ENCODE measurements at regions not wholly inside any gene's neighbourhood (a gene's known extent, or its start where the extent isn't known, plus 50 kb on each side); places are given as distances from the start of the nearest gene placed in this dataset.

DNA sequence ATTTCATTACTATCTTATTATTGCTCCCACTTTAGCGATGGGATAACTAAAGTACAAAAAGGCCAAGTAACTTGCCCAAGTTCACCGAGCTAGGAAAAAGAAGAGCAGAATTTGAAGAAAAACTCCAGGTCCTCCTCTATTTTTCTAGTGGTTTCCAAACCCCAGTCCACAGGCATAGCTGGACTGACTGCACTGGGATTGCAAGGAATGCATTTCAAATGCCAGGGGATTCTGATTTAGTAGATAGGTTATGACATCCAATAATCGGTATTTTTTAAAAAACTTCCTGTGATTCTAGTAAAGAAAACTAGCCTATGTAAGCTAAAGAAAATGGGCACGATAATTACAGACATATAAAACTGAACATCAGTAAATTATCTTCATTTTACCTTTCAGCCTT is 62.7 kb upstream of the GALNT5 start:
- WGBS, 3 donors, result 63 to 70% (median 69%) methylated on average over 4 of the region's 4 CpGs
- no peak for DNase-seq
- Histone ChIP-seq H3K9me3 (no peaks in the 10 kb centered on the region), H3K4me1 (peaks cover 3% of the 10 kb centered on the region), H3K4me3 (no peak overlapping the region), H3K27me3 (ENCODE audit: insufficient read depth in 3 of 3, low read length in 2 of 3) (no peaks in the 10 kb centered on the region), H3K27ac (no peak overlapping the region), H3K36me3 (ENCODE audit: insufficient read depth in 1 of 2, low read depth in 1 of 2) (no peaks in the 10 kb centered on the region)
- intact Hi-C loops (cut with DNase I), result loop anchor here (5.0 kb wide), 2 partner anchors 1818 to 1828 kb away; no protein-coding TSS in a partner anchor
- no peak for TF ChIP-seq CTCF (IDR thresholded peaks at IDR 0.05)
- no peak for ATAC-seq

DNA sequence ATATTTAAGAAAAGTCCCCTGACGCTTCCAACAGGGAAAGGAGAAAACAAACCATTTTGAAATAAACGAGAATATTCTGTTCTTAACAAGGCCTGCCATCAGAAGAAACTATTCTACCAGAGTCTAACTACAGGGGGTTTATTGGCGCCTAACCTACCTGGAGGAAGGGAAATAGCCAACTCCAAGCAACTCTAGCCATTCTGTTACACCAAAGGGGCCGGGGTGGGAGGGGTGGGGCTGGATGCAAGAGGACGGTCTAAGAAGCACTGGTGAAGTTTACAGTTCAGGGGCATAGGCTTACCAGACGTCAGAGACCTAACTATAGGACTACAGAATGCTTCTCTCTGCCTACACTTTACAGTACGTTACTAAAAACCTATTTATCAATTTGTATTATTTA is 60.5 kb upstream of the GALNT5 start:
- H3K27me3 ChIP-seq (ENCODE audit: insufficient read depth in 3 of 3, low read length in 2 of 3), result no peaks in the 10 kb centered on the region
- H3K4me3 ChIP-seq, result no peak overlapping the region
- ATAC-seq, result no peak
- H3K4me1 ChIP-seq, result peaks cover 3% of the 10 kb centered on the region
- no peak overlapping the region for H3K27ac ChIP-seq
- no peak for DNase-seq
- no peak for TF ChIP-seq CTCF (IDR thresholded peaks at IDR 0.05)
- WGBS, 3 donors, result 57 to 66% (median 61%) methylated on average over 7 of the region's 7 CpGs
- no peaks in the 10 kb centered on the region for H3K36me3 ChIP-seq (ENCODE audit: insufficient read depth in 1 of 2, low read depth in 1 of 2)
- H3K9me3 ChIP-seq, result no peaks in the 10 kb centered on the region
- intact Hi-C loops (cut with DNase I), result loop anchor here in 1 of 2 donors (5.0 kb wide), 1 partner anchor 1830 kb away; no protein-coding TSS in a partner anchor

GRCh38 chr2:157197848-157198247 is 59.7 kb upstream of the GALNT5 start:
- intact Hi-C loops (cut with DNase I), result loop anchor here in 1 of 2 donors (5.0 kb wide), 1 partner anchor 1831 kb away; no protein-coding TSS in a partner anchor
- Histone ChIP-seq H3K27me3 (ENCODE audit: insufficient read depth in 3 of 3, low read length in 2 of 3) (no peaks in the 10 kb centered on the region), H3K4me1 (peaks cover 3% of the 10 kb centered on the region), H3K4me3 (no peak overlapping the region), H3K36me3 (ENCODE audit: insufficient read depth in 1 of 2, low read depth in 1 of 2) (no peaks in the 10 kb centered on the region), H3K27ac (no peak overlapping the region), H3K9me3 (no peaks in the 10 kb centered on the region)
- WGBS, 3 donors, result 80 to 88% (median 84%) methylated on average over 1 of the region's 1 CpG
- ATAC-seq (no peak), DNase-seq (no peak)
- no peak for TF ChIP-seq CTCF (IDR thresholded peaks at IDR 0.05)

GRCh38 chr2:157203651-157204050 is 53.9 kb upstream of the GALNT5 start:
- TF ChIP-seq CTCF (IDR thresholded peaks at IDR 0.05), result no peak
- Histone ChIP-seq H3K27ac (no peak overlapping the region), H3K9me3 (no peaks in the 10 kb centered on the region), H3K4me1 (no peaks in the 10 kb centered on the region), H3K36me3 (ENCODE audit: insufficient read depth in 1 of 2, low read depth in 1 of 2) (no peaks in the 10 kb centered on the region), H3K4me3 (no peak overlapping the region), H3K27me3 (ENCODE audit: insufficient read depth in 3 of 3, low read length in 2 of 3) (no peaks in the 10 kb centered on the region)
- ATAC-seq, result no peak
- WGBS, 3 donors, result 91 to 94% (median 93%) methylated on average over 4 of the region's 4 CpGs
- intact Hi-C loops (cut with DNase I), result no loop called here
- DNase-seq, result no peak

GRCh38 chr2:157204401-157204800 is 53.1 kb upstream of the GALNT5 start:
- ATAC-seq, result no peak
- H3K27me3 ChIP-seq (ENCODE audit: insufficient read depth in 3 of 3, low read length in 2 of 3), result no peaks in the 10 kb centered on the region
- no peak overlapping the region for H3K27ac ChIP-seq
- intact Hi-C loops (cut with DNase I), result no loop called here
- no peaks in the 10 kb centered on the region for H3K36me3 ChIP-seq (ENCODE audit: insufficient read depth in 1 of 2, low read depth in 1 of 2)
- H3K9me3 ChIP-seq, result no peaks in the 10 kb centered on the region
- no peaks in the 10 kb centered on the region for H3K4me1 ChIP-seq
- H3K4me3 ChIP-seq, result no peak overlapping the region
- WGBS, 3 donors, result 89 to 91% (median 90%) methylated on average over 3 of the region's 3 CpGs
- TF ChIP-seq CTCF (IDR thresholded peaks at IDR 0.05), result no peak
- no peak for DNase-seq
